ENCODE measurements at regions not wholly inside any gene's neighbourhood (a gene's known extent, or its start where the extent isn't known, plus 50 kb on each side); places are given as distances from the start of the nearest gene placed in this dataset.

DNA sequence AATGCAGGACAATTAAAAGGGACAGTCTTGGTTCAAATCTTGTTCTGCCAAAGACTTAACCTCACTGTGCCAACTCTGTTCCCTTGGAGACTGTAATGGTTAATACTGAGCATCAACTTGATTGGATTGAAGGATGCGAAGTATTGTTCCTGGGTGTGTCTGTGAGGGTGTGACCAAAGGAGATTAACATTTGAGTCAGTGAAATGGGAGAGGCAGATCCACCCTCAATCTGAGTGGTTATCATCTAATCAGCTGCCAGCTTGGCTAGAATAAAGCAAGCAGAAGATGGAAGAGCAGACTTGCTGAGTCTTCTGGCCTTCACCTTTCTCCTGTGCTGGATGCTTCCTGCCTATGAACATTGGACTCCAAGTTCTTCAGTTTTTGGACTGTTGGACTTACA is 474.4 kb downstream of the CD83 start:
- TF ChIP-seq, protein P1, sequence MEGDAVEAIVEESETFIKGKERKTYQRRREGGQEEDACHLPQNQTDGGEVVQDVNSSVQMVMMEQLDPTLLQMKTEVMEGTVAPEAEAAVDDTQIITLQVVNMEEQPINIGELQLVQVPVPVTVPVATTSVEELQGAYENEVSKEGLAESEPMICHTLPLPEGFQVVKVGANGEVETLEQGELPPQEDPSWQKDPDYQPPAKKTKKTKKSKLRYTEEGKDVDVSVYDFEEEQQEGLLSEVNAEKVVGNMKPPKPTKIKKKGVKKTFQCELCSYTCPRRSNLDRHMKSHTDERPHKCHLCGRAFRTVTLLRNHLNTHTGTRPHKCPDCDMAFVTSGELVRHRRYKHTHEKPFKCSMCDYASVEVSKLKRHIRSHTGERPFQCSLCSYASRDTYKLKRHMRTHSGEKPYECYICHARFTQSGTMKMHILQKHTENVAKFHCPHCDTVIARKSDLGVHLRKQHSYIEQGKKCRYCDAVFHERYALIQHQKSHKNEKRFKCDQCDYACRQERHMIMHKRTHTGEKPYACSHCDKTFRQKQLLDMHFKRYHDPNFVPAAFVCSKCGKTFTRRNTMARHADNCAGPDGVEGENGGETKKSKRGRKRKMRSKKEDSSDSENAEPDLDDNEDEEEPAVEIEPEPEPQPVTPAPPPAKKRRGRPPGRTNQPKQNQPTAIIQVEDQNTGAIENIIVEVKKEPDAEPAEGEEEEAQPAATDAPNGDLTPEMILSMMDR (conservative IDR thresholded peaks at IDR 0.05) = no peak
- no peak for TF ChIP-seq EZH2 (IDR thresholded peaks at IDR 0.05; ENCODE audit: low read depth)
